ENCODE measurements at regions not wholly inside any gene's neighbourhood (a gene's known extent, or its start where the extent isn't known, plus 50 kb on each side); places are given as distances from the start of the nearest gene placed in this dataset.

- Histone ChIP-seq H3K4me1 (no peaks in the 10 kb centered on the region), H3K36me3 (no peaks in the 10 kb centered on the region), H3K9me3 (no peaks in the 10 kb centered on the region), H3K4me3 (no peak overlapping the region), H3K27ac (no peak overlapping the region), H3K27me3 (no peaks in the 10 kb centered on the region)
- intact Hi-C loops (cut with DNase I; ENCODE audit: low total_unique reads): no loop called here
- TF ChIP-seq POLR2A (IDR thresholded peaks at IDR 0.05) (no peak), CTCF (IDR thresholded peaks at IDR 0.05) (no peak)
- DNase-seq: no peak
Measured at GRCh38 chr18:73942081-73942625, 205.5 kb downstream of the FBXO15 start.

- H3K27me3 ChIP-seq: no peaks in the 10 kb centered on the region
- no peaks in the 10 kb centered on the region for H3K9me3 ChIP-seq
- no peaks in the 10 kb centered on the region for H3K4me1 ChIP-seq
- no peaks in the 10 kb centered on the region for H3K36me3 ChIP-seq
- TF ChIP-seq POLR2A (IDR thresholded peaks at IDR 0.05) (no peak), CTCF (IDR thresholded peaks at IDR 0.05) (no peak)
- H3K4me3 ChIP-seq: no peak overlapping the region
- no peak overlapping the region for H3K27ac ChIP-seq
- no peak for DNase-seq
- intact Hi-C loops (cut with DNase I; ENCODE audit: low total_unique reads): no loop called here
Measured at GRCh38 chr18:73940721-73941120, 206.9 kb downstream of the FBXO15 start.

GRCh38 chr18:73939391-73939790 is 208.2 kb downstream of the FBXO15 start:
- Histone ChIP-seq H3K4me1 (no peaks in the 10 kb centered on the region), H3K4me3 (no peak overlapping the region), H3K36me3 (no peaks in the 10 kb centered on the region), H3K27ac (no peak overlapping the region), H3K27me3 (no peaks in the 10 kb centered on the region), H3K9me3 (no peaks in the 10 kb centered on the region)
- intact Hi-C loops (cut with DNase I; ENCODE audit: low total_unique reads): no loop called here
- TF ChIP-seq POLR2A (IDR thresholded peaks at IDR 0.05): no peak
- TF ChIP-seq CTCF (IDR thresholded peaks at IDR 0.05): no peak
- no peak for DNase-seq

- Histone ChIP-seq H3K27me3 (no peaks in the 10 kb centered on the region), H3K36me3 (no peaks in the 10 kb centered on the region), H3K4me3 (no peak overlapping the region), H3K27ac (no peak overlapping the region), H3K4me1 (no peaks in the 10 kb centered on the region), H3K9me3 (no peaks in the 10 kb centered on the region)
- TF ChIP-seq CTCF (IDR thresholded peaks at IDR 0.05) (no peak), POLR2A (IDR thresholded peaks at IDR 0.05) (no peak)
- intact Hi-C loops (cut with DNase I; ENCODE audit: low total_unique reads): no loop called here
- no peak for DNase-seq
Measured at GRCh38 chr18:73933685-73934084, 213.9 kb downstream of the FBXO15 start.

- no peaks in the 10 kb centered on the region for H3K27me3 ChIP-seq
- H3K9me3 ChIP-seq: no peaks in the 10 kb centered on the region
- no peak for DNase-seq
- H3K4me3 ChIP-seq: no peak overlapping the region
- no peaks in the 10 kb centered on the region for H3K4me1 ChIP-seq
- TF ChIP-seq POLR2A (IDR thresholded peaks at IDR 0.05) (no peak), CTCF (IDR thresholded peaks at IDR 0.05) (no peak)
- no peak overlapping the region for H3K27ac ChIP-seq
- intact Hi-C loops (cut with DNase I; ENCODE audit: low total_unique reads): no loop called here
- H3K36me3 ChIP-seq: no peaks in the 10 kb centered on the region
Measured at GRCh38 chr18:73932976-73933375, 214.7 kb downstream of the FBXO15 start.
